ENCODE measurements at regions not wholly inside any gene's neighbourhood (a gene's known extent, or its start where the extent isn't known, plus 50 kb on each side); places are given as distances from the start of the nearest gene placed in this dataset.
"Not testable (repeated sequence)": the region's sequence is repeated elsewhere in the genome, so short reads cannot be mapped to it uniquely, and the experiment has no call there.

GRCh38 chr16:85441189-85441889 is 171.8 kb upstream of the GSE1 start:
- DNase-seq (ENCODE audit: low spot score): no peak

GRCh38 chr16:85441890-85442670 is 171.0 kb upstream of the GSE1 start:
- DNase-seq (ENCODE audit: low spot score): no peak

GRCh38 chr16:85443116-85443515 is 170.0 kb upstream of the GSE1 start:
- no peak for DNase-seq (ENCODE audit: low spot score)

GRCh38 chr16:85443531-85443930 is 169.6 kb upstream of the GSE1 start:
- no peak for DNase-seq (ENCODE audit: low spot score)

- peak; percentile 72 for DNase-seq (ENCODE audit: low spot score)
Measured at GRCh38 chr16:85445064-85445778, 167.9 kb upstream of the GSE1 start.

GRCh38 chr16:85445779-85446222 is 167.3 kb upstream of the GSE1 start:
- peak; percentile 23 for DNase-seq (ENCODE audit: low spot score)

GRCh38 chr16:85446951-85447692 is 166.0 kb upstream of the GSE1 start:
- DNase-seq (ENCODE audit: low spot score): no peak

- no peak for DNase-seq (ENCODE audit: low spot score)
Measured at GRCh38 chr16:85447693-85448313, 165.3 kb upstream of the GSE1 start.

- no peak for DNase-seq (ENCODE audit: low spot score)
Measured at GRCh38 chr16:85448557-85449190, 164.4 kb upstream of the GSE1 start.

- no peak for DNase-seq (ENCODE audit: low spot score)
Measured at GRCh38 chr16:85449191-85449884, 163.8 kb upstream of the GSE1 start.

- DNase-seq (ENCODE audit: low spot score): no peak
Measured at GRCh38 chr16:85449885-85450245, 163.3 kb upstream of the GSE1 start.

- not testable (repeated sequence) for DNase-seq (ENCODE audit: low spot score)
Measured at GRCh38 chr16:85451142-85451541, 162.0 kb upstream of the GSE1 start.

- no peak for DNase-seq (ENCODE audit: low spot score)
Measured at GRCh38 chr16:85451641-85452363, 161.3 kb upstream of the GSE1 start.

GRCh38 chr16:85452364-85453193 is 160.5 kb upstream of the GSE1 start:
- no peak for DNase-seq (ENCODE audit: low spot score)

GRCh38 chr16:85453194-85453678 is 159.9 kb upstream of the GSE1 start:
- no peak for DNase-seq (ENCODE audit: low spot score)

- no peak for DNase-seq (ENCODE audit: low spot score)
Measured at GRCh38 chr16:85453703-85454102, 159.4 kb upstream of the GSE1 start.

- DNase-seq (ENCODE audit: low spot score): no peak
Measured at GRCh38 chr16:85454171-85454872, 158.8 kb upstream of the GSE1 start.

- DNase-seq (ENCODE audit: low spot score): no peak
Measured at GRCh38 chr16:85455534-85455933, 157.6 kb upstream of the GSE1 start.
